Stomach (tissue), 8 donors: ENCODE measurements at regions not wholly inside any gene's neighbourhood (a gene's known extent, or its start where the extent isn't known, plus 50 kb on each side); places are given as distances from the start of the nearest gene placed in this dataset.

Experiments used
- DNase-seq, 2 donors: peaks; one replicate each; pipeline versions ENCODE4 v3.0.0 to v3.0.0-alpha.2; 2013 to 2019
- H3K27ac ChIP-seq, 5 donors: fragments of 200-600 bp in 4 of 5; sonication (generic) in 4 of 5; one replicate each; pipeline ENCODE4 v1.5.1; 2013 to 2019; ENCODE audit warnings: mild to moderate bottlenecking in 1 of 5, moderate library complexity in 1 of 5
- H3K27me3 ChIP-seq, 3 donors: fragments of 200-600 bp; sonication (generic); one replicate each; pipeline ENCODE4 v1.5.1; 2017 to 2019; ENCODE audit warnings: mixed run types in 1 of 3
- H3K36me3 ChIP-seq, 4 donors: fragments of 200-600 bp; sonication (generic); 1 replicate in 3 of 4; 2 replicates in 1 of 4; pipeline ENCODE4 v1.5.1; 2016 to 2019
- H3K4me1 ChIP-seq, 4 donors: fragments of 200-600 bp; sonication (generic); one replicate each; pipeline ENCODE4 v1.5.1; 2016 to 2019
- H3K4me3 ChIP-seq, 4 donors: fragments of 200-600 bp; sonication (generic) in 3 of 4; one replicate each; pipeline ENCODE4 v1.5.1; 2016 to 2019; ENCODE audit warnings: mild to moderate bottlenecking in 1 of 4
- H3K9me3 ChIP-seq, 4 donors: fragments of 200-600 bp; sonication (generic); one replicate each; pipeline ENCODE4 v1.5.1; 2016 to 2019
- EP300 ChIP-seq: sonication (generic); formaldehyde crosslinking; IDR thresholded peaks from one replicate; pipeline ENCODE4 v1.6.1; 2017; ENCODE audit warnings: antibody characterized with exemption
- POLR2A ChIP-seq, 4 donors: fragments of 450-650 bp; IDR thresholded peaks; one replicate each; pipeline ENCODE4 v1.6.1; 2016; ENCODE audit warnings: antibody characterized with exemption in 4 of 4, control low read depth in 2 of 4, mild to moderate bottlenecking in 1 of 4, moderate library complexity in 1 of 4
- POLR2AphosphoS5 ChIP-seq, 3 donors: sonication (generic); formaldehyde crosslinking; IDR thresholded peaks; one replicate each; pipeline ENCODE4 v1.6.1; 2016; ENCODE audit warnings: antibody characterized with exemption in 3 of 3
- WGBS, 5 donors: extraction: QIAGEN DNeasy Blood & Tissue Kit in 3 of 5; methylation state at CpG; one replicate each; pipeline versions ENCODE4 v1.1.5 to v1.1.7; 2013 to 2018; 5-methylcytosine and 5-hydroxymethylcytosine counted together
- intact Hi-C: fragments of 100-400 bp; cut with DNase I; formaldehyde crosslinking; loops from one replicate; pipeline ENCODE4 v1.15.1; 2023; ENCODE audit warnings: low total_unique reads
- TF ChIP-seq, protein P1 (sequence below), 7 experiments: fragments of 450-650 bp in 4 of 7; fragments of 200-600 bp in 3 of 7; sonication (generic) in 3 of 7; IDR thresholded peaks; one replicate each; pipeline ENCODE4 v1.5.1; 2016 to 2019; ENCODE audit warnings: antibody characterized with exemption in 7 of 7, control low read depth in 2 of 7, mild to moderate bottlenecking in 1 of 7
- donor health status: healthy with polysubstance abuse.
- donor health status: Bipolar disorder and iron deficiency.
- donor health status: healthy.

DNA sequence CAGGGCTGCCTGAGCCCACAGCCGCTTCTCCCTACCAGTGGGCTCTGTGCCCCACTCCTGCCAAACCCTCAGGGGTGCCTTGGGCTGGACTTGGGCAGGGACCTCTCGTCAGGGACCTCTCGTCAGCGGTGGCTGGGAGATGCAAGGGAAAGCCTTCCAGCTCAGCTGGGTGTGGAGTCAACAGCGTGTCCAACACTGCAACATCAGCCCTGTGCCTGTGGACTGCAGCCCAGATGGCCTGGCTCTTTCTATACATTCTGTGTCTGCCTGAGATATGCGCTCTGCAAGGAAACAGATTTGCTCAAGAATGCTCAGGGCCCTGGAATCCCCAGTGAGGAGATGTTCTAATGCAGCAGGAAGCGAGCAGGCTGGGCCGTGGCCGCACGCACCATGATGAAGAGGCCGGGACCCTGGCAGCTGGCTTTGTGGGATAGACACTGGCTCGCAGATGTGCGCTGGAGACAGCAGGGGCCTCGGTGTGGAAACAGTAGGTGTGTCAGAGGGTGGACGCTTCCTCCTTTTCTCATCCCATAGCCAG lies 85.0 kb upstream of the COL5A1 start:
- Histone ChIP-seq H3K27me3 (peaks cover 0 to 37% (median 9%) of the 10 kb centered on the region in 3 donors), H3K36me3 (no peaks in the 10 kb centered on the region), H3K27ac (no peak overlapping the region), H3K9me3 (no peaks in the 10 kb centered on the region), H3K4me3 (no peak overlapping the region), H3K4me1 (peaks cover 0 to 9% (median 5%) of the 10 kb centered on the region in 4 donors)
- WGBS, 5 donors = 75 to 87% (median 85%) methylated on average over 11 to 15 of the region's 15 CpGs
- TF ChIP-seq EP300 (no peak), POLR2A (IDR thresholded peaks at IDR 0.05) (no peak), POLR2AphosphoS5 (IDR thresholded peaks at IDR 0.05) (no peak)
- TF ChIP-seq, protein P1, sequence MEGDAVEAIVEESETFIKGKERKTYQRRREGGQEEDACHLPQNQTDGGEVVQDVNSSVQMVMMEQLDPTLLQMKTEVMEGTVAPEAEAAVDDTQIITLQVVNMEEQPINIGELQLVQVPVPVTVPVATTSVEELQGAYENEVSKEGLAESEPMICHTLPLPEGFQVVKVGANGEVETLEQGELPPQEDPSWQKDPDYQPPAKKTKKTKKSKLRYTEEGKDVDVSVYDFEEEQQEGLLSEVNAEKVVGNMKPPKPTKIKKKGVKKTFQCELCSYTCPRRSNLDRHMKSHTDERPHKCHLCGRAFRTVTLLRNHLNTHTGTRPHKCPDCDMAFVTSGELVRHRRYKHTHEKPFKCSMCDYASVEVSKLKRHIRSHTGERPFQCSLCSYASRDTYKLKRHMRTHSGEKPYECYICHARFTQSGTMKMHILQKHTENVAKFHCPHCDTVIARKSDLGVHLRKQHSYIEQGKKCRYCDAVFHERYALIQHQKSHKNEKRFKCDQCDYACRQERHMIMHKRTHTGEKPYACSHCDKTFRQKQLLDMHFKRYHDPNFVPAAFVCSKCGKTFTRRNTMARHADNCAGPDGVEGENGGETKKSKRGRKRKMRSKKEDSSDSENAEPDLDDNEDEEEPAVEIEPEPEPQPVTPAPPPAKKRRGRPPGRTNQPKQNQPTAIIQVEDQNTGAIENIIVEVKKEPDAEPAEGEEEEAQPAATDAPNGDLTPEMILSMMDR (IDR thresholded peaks at IDR 0.05) = no peak
- peak in 1 of 2 donors; percentile 91 for DNase-seq
- intact Hi-C loops = no loop called here

DNA sequence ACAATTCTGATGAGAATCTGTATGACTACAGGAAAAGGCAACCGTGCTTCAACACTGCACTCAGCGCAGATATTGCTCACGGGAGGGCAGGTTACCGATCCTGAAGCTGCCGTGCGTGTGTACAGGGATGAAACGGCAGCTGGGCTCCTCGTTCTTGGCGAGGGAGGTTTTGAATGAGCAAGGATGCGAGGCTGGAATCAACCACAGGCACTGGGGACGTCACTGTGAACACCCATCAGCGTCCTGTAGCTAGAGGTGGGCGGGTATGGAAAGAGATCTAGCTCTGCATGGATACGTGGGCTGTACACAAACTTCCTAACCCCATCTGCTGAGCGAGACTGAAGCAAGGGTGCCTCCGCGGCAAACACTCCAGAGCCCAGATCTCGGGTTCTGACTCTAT lies 84.3 kb upstream of the COL5A1 start:
- peaks cover 0 to 5% (median 2%) of the 10 kb centered on the region in 4 donors for H3K4me1 ChIP-seq
- WGBS, 5 donors = 83 to 86% (median 84%) methylated on average over 18 of the region's 18 CpGs
- H3K9me3 ChIP-seq = no peaks in the 10 kb centered on the region
- no peaks in the 10 kb centered on the region for H3K36me3 ChIP-seq
- TF ChIP-seq POLR2AphosphoS5 (IDR thresholded peaks at IDR 0.05) (no peak), EP300 (no peak), POLR2A (IDR thresholded peaks at IDR 0.05) (no peak)
- TF ChIP-seq, protein P1 (IDR thresholded peaks at IDR 0.05) = no peak
- no peak overlapping the region for H3K4me3 ChIP-seq
- H3K27ac ChIP-seq = no peak overlapping the region
- peaks cover 0 to 30% (median 3%) of the 10 kb centered on the region in 3 donors for H3K27me3 ChIP-seq
- intact Hi-C loops = no loop called here
- no peak for DNase-seq

DNA sequence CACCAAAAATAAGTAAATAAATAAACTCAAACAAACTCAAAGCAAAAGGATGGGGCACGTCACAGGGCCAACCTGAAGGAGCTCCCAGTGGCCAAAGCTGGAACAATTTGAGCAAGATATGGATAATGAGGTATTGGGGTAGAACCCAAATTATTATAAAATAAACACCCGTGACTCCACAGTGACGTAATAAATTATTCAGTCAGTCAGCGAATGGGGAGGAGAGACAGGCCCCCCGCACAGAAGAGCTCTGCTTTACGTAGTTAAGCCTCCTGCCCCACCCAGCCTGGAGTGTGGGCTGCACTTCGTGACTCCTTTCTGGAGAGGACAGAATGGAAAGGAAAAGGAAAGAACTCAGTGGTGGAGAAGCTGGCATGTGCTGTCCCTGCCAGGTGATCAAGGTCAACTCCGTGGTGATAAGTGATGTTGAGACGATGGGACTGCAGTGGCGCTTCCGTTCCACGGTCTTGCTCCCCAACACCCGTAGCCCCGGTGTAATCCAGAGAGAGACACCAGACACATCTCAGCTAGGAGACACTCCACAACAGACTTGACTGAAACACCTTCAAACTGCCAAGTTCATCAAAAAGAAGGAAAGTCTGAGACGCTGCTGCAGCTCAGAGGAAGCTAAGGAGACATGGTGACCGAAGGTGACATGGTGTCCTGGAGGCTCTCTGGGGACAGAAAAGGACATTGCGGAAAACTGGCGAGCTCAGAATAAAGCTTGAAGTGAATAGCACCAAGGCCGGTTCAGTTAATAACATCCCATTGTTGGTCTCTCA lies 83.3 kb upstream of the COL5A1 start:
- Histone ChIP-seq H3K27ac (no peak overlapping the region), H3K9me3 (peaks cover 0 to 4% (median 0%) of the 10 kb centered on the region in 4 donors), H3K4me1 (no peaks in the 10 kb centered on the region), H3K4me3 (no peak overlapping the region), H3K27me3 (peaks cover 0 to 20% (median 0%) of the 10 kb centered on the region in 3 donors), H3K36me3 (no peaks in the 10 kb centered on the region)
- TF ChIP-seq, protein P1 (IDR thresholded peaks at IDR 0.05) = no peak
- TF ChIP-seq POLR2A (IDR thresholded peaks at IDR 0.05) = no peak
- TF ChIP-seq EP300 = no peak
- TF ChIP-seq POLR2AphosphoS5 (IDR thresholded peaks at IDR 0.05) = no peak
- WGBS, 5 donors = 85 to 88% (median 86%) methylated on average over 19 of the region's 19 CpGs
- intact Hi-C loops = no loop called here
- DNase-seq = no peak

DNA sequence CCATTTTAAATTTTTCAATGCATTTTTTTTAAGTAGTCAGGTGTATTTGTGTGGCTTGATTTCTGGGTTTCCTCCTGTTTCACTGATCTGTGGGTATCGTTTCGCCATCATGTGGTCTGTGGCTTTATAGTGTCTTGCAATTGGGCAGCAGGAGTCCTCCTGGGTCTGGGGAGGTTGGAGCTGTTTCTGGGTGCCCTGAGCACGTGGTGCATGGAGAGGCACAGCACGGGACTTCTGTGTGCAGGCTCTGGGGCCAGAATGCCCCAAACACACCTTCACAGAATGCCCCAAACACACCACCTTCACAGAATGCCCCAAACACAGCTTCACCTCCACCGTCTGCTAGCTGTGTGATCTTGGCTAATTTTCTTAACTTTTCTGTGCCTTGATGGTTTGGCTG lies 82.6 kb upstream of the COL5A1 start:
- Histone ChIP-seq H3K36me3 (no peaks in the 10 kb centered on the region), H3K27me3 (peaks cover 0 to 16% (median 0%) of the 10 kb centered on the region in 3 donors), H3K27ac (no peak overlapping the region), H3K4me1 (no peaks in the 10 kb centered on the region), H3K4me3 (no peak overlapping the region), H3K9me3 (peaks cover 0 to 4% (median 0%) of the 10 kb centered on the region in 4 donors)
- intact Hi-C loops = no loop called here
- TF ChIP-seq, protein P1 (IDR thresholded peaks at IDR 0.05) = no peak
- TF ChIP-seq POLR2AphosphoS5 (IDR thresholded peaks at IDR 0.05) (no peak), POLR2A (IDR thresholded peaks at IDR 0.05) (no peak), EP300 (no peak)
- 60 to 69% (median 65%) methylated on average over 4 to 5 of the region's 5 CpGs for WGBS, 5 donors
- no peak for DNase-seq
